ENCODE measurements at regions not wholly inside any gene's neighbourhood (a gene's known extent, or its start where the extent isn't known, plus 50 kb on each side); places are given as distances from the start of the nearest gene placed in this dataset.

DNA sequence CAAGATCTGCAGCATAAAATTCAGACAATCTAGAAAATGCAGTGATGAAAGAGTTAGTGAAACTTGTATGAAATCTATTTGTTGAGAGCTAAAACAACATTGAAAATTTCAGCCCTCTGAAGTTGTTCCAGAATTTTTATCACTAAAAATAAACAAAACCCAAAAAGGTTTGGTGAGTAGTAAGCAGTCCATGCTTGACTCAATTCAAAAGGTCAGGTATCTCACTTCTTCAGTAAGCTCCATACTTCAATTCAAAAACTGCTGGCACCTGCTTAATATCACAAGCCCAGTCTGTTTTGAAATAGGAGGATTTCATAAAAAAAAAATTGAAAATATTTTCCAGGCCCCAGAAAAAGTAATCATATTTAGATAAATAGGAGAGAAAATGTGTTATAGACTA, 894.4 kb downstream of the SLITRK5 start:
- DNase-seq (ENCODE audit: low read depth in 1 of 2, low spot score in 1 of 2) (no peak), FAIRE-seq (no peak), ATAC-seq (no peak)
- TF ChIP-seq NFE2L2 (conservative IDR thresholded peaks at IDR 0.05; ENCODE audit: low read length), result no peak
- no peak for TF ChIP-seq TFCP2L1 (CRISPR knock-in tag; IDR thresholded peaks at IDR 0.05)
- TF ChIP-seq SMC3 (IDR thresholded peaks at IDR 0.05), result no peak
- Histone ChIP-seq H3K4me1 (no peaks in the 10 kb centered on the region), H3K4me2 (no peak overlapping the region), H3K9me3 (no peaks in the 10 kb centered on the region), H3K4me3 (no peak overlapping the region), H3K27ac (no peak overlapping the region)
- ChIA-PET POLR2A (no interaction called here), CTCF (no interaction called here)

DNA sequence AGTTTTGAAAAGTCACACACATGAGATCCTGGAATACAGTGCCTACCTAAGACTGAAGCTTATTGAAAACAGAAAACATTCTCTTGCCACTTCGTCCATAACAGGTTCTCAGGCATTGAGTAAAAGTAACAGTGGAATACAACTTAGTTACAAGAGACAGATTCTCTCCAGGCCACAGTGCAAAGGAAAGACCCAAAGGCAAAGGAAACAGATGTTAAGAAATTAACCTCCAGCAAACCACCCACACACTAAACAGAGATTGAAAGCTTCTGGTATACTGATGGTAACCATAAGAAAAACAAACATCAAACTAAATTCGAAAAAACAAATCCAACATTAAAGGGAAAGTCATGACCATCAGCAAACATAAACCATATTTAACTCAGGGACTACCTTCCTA, 914.7 kb downstream of the SLITRK5 start:
- FAIRE-seq (no peak), ATAC-seq (no peak), DNase-seq (ENCODE audit: low read depth in 1 of 2, low spot score in 1 of 2) (no peak)
- H3K4me3 ChIP-seq, result no peak overlapping the region
- no peak overlapping the region for H3K4me2 ChIP-seq
- no peaks in the 10 kb centered on the region for H3K4me1 ChIP-seq
- ChIA-PET POLR2A (no interaction called here), CTCF (no interaction called here)
- TF ChIP-seq EHF (CRISPR knock-in tag; IDR thresholded peaks at IDR 0.05) (no peak), HES2 (IDR thresholded peaks at IDR 0.05) (no peak), BHLHE40 (IDR thresholded peaks at IDR 0.05; ENCODE audit: low read depth, low read length) (no peak), RARB (CRISPR knock-in tag; IDR thresholded peaks at IDR 0.05) (no peak), JUNB (IDR thresholded peaks at IDR 0.05) (no peak), ZSCAN20 (CRISPR knock-in tag; IDR thresholded peaks at IDR 0.05) (no peak), RCOR1 (IDR thresholded peaks at IDR 0.05; ENCODE audit: low read depth, low read length) (no peak)
- no peaks in the 10 kb centered on the region for H3K9me3 ChIP-seq
- H3K27ac ChIP-seq, result no peak overlapping the region
- WGBS (ENCODE audit: missing lambda C conversion rate), result 13% methylated on average over 2 of the region's 2 CpGs

- H3K4me3 ChIP-seq, result no peak overlapping the region
- TF ChIP-seq EP300 (IDR thresholded peaks at IDR 0.05), result no peak
- TF ChIP-seq RNF2 (IDR thresholded peaks at IDR 0.05; ENCODE audit: borderline replicate concordance, low read depth), result no peak
- TF ChIP-seq MAFK (IDR thresholded peaks at IDR 0.05; ENCODE audit: partially characterized antibody), result peak; percentile 25
- H3K4me2 ChIP-seq, result no peak overlapping the region
- ATAC-seq (no peak), DNase-seq (ENCODE audit: low read depth in 1 of 2, low spot score in 1 of 2) (no peak), FAIRE-seq (no peak)
- no peak overlapping the region for H3K27ac ChIP-seq
- CTCF ChIA-PET, result no interaction called here
- no peaks in the 10 kb centered on the region for H3K9me3 ChIP-seq
- POLR2A ChIA-PET, result no interaction called here
- H3K4me1 ChIP-seq, result no peaks in the 10 kb centered on the region
Observed at GRCh38 chr13:88586263-88586662, 915.1 kb downstream of the SLITRK5 start.

GRCh38 chr13:88590574-88590973, 919.4 kb downstream of the SLITRK5 start:
- Histone ChIP-seq H3K4me2 (no peak overlapping the region), H3K9me3 (no peaks in the 10 kb centered on the region), H3K4me1 (no peaks in the 10 kb centered on the region), H3K4me3 (no peak overlapping the region), H3K27ac (no peak overlapping the region)
- no peak for ATAC-seq
- POLR2A ChIA-PET, result no interaction called here
- no peak for DNase-seq (ENCODE audit: low read depth in 1 of 2, low spot score in 1 of 2)
- FAIRE-seq, result no peak
- CTCF ChIA-PET, result no interaction called here
- WGBS (ENCODE audit: missing lambda C conversion rate), result 0% methylated on average over 1 of the region's 1 CpG
- TF ChIP-seq POLR2AphosphoS2 (conservative IDR thresholded peaks at IDR 0.05; ENCODE audit: low read length) (no peak), CBX8 (IDR thresholded peaks at IDR 0.05) (no peak), PHF8 (IDR thresholded peaks at IDR 0.05; ENCODE audit: borderline replicate concordance, low read depth) (no peak), E2F6 (IDR thresholded peaks at IDR 0.05; ENCODE audit: borderline replicate concordance, low read depth) (no peak), HOXB5 (CRISPR knock-in tag; IDR thresholded peaks at IDR 0.05) (no peak), EHMT2 (IDR thresholded peaks at IDR 0.05; ENCODE audit: low read depth) (no peak), FOSL2 (IDR thresholded peaks at IDR 0.05) (no peak), FOSL2 (CRISPR knock-in tag; IDR thresholded peaks at IDR 0.05) (no peak), ZSCAN20 (CRISPR knock-in tag; IDR thresholded peaks at IDR 0.05) (no peak), HES2 (IDR thresholded peaks at IDR 0.05) (no peak), NR3C1 (IDR thresholded peaks at IDR 0.05) (no peak), NPAS2 (CRISPR knock-in tag; IDR thresholded peaks at IDR 0.05; ENCODE audit: borderline replicate concordance) (no peak), EHF (CRISPR knock-in tag; IDR thresholded peaks at IDR 0.05) (no peak), EP300 (IDR thresholded peaks at IDR 0.05) (no peak), GATA3 (IDR thresholded peaks at IDR 0.05; ENCODE audit: borderline replicate concordance) (no peak), ZNF302 (CRISPR knock-in tag; IDR thresholded peaks at IDR 0.05) (no peak), TFCP2L1 (CRISPR knock-in tag; IDR thresholded peaks at IDR 0.05) (no peak), MAZ (IDR thresholded peaks at IDR 0.05; ENCODE audit: borderline replicate concordance, low read depth, low read length) (no peak), NFE2L2 (conservative IDR thresholded peaks at IDR 0.05; ENCODE audit: low read length) (no peak)
- TF ChIP-seq, protein P1, sequence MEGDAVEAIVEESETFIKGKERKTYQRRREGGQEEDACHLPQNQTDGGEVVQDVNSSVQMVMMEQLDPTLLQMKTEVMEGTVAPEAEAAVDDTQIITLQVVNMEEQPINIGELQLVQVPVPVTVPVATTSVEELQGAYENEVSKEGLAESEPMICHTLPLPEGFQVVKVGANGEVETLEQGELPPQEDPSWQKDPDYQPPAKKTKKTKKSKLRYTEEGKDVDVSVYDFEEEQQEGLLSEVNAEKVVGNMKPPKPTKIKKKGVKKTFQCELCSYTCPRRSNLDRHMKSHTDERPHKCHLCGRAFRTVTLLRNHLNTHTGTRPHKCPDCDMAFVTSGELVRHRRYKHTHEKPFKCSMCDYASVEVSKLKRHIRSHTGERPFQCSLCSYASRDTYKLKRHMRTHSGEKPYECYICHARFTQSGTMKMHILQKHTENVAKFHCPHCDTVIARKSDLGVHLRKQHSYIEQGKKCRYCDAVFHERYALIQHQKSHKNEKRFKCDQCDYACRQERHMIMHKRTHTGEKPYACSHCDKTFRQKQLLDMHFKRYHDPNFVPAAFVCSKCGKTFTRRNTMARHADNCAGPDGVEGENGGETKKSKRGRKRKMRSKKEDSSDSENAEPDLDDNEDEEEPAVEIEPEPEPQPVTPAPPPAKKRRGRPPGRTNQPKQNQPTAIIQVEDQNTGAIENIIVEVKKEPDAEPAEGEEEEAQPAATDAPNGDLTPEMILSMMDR (IDR thresholded peaks at IDR 0.05), result no peak
